ENCODE measurements at regions not wholly inside any gene's neighbourhood (a gene's known extent, or its start where the extent isn't known, plus 50 kb on each side); places are given as distances from the start of the nearest gene placed in this dataset.

- Mint-ChIP-seq H3K4me1 (ENCODE audit: low read depth) (no peaks in the 10 kb centered on the region), H3K4me3 (ENCODE audit: unreplicated experiment) (no peak overlapping the region), H3K36me3 (ENCODE audit: low read depth) (no peaks in the 10 kb centered on the region), H3K9me3 (ENCODE audit: low read depth) (no peaks in the 10 kb centered on the region), H3K27ac (ENCODE audit: unreplicated experiment) (no peak overlapping the region), H3K27me3 (ENCODE audit: low read depth) (peaks cover 6% of the 10 kb centered on the region)
- no peak for TF ChIP-seq CTCF (IDR thresholded peaks at IDR 0.05)
- no peak for DNase-seq (ENCODE audit: low spot score)
These were observed 784.3 kb downstream of the DNAJB9 start for GRCh38 chr7:109354000-109354399.

DNA sequence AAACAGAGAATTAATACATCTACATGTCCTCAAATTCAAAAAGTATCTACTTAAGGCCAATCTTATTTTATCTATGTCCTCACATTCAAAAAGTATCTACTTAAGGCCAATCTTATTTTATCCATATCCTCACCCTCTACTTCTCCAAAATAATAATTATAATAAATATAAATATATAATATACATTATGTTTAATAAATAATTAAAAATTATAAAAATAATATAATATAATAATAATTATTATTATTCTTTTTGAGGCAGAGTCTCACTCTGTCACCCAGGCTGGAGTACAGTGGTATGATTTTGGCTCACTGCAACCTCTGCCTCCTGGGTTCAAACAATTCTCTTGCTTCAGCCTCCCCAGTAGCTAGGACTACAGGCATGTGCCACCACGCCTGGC is 784.9 kb downstream of the DNAJB9 start:
- Mint-ChIP-seq H3K27ac (ENCODE audit: unreplicated experiment) (no peak overlapping the region), H3K27me3 (ENCODE audit: low read depth) (peaks cover 7% of the 10 kb centered on the region), H3K9me3 (ENCODE audit: low read depth) (no peaks in the 10 kb centered on the region), H3K36me3 (ENCODE audit: low read depth) (no peaks in the 10 kb centered on the region), H3K4me3 (ENCODE audit: unreplicated experiment) (no peak overlapping the region), H3K4me1 (ENCODE audit: low read depth) (no peaks in the 10 kb centered on the region)
- no peak for DNase-seq (ENCODE audit: low spot score)
- TF ChIP-seq CTCF (IDR thresholded peaks at IDR 0.05), result no peak

- H3K27me3 Mint-ChIP-seq (ENCODE audit: low read depth), result no peaks in the 10 kb centered on the region
- no peak overlapping the region for H3K4me3 Mint-ChIP-seq (ENCODE audit: unreplicated experiment)
- H3K36me3 Mint-ChIP-seq (ENCODE audit: low read depth), result no peaks in the 10 kb centered on the region
- H3K27ac Mint-ChIP-seq (ENCODE audit: unreplicated experiment), result no peak overlapping the region
- H3K4me1 Mint-ChIP-seq (ENCODE audit: low read depth), result no peaks in the 10 kb centered on the region
- no peak for DNase-seq (ENCODE audit: low spot score)
- no peak for TF ChIP-seq CTCF (IDR thresholded peaks at IDR 0.05)
- no peaks in the 10 kb centered on the region for H3K9me3 Mint-ChIP-seq (ENCODE audit: low read depth)
These were observed 806.1 kb downstream of the DNAJB9 start for GRCh38 chr7:109375823-109376222.

GRCh38 chr7:109376576-109376975 is 806.9 kb downstream of the DNAJB9 start:
- Mint-ChIP-seq H3K27me3 (ENCODE audit: low read depth) (no peaks in the 10 kb centered on the region), H3K27ac (ENCODE audit: unreplicated experiment) (no peak overlapping the region), H3K4me3 (ENCODE audit: unreplicated experiment) (no peak overlapping the region), H3K36me3 (ENCODE audit: low read depth) (no peaks in the 10 kb centered on the region), H3K9me3 (ENCODE audit: low read depth) (no peaks in the 10 kb centered on the region), H3K4me1 (ENCODE audit: low read depth) (no peaks in the 10 kb centered on the region)
- no peak for TF ChIP-seq CTCF (IDR thresholded peaks at IDR 0.05)
- no peak for DNase-seq (ENCODE audit: low spot score)

GRCh38 chr7:109377076-109377884 is 807.6 kb downstream of the DNAJB9 start:
- no peak for TF ChIP-seq CTCF (IDR thresholded peaks at IDR 0.05)
- Mint-ChIP-seq H3K4me1 (ENCODE audit: low read depth) (no peaks in the 10 kb centered on the region), H3K4me3 (ENCODE audit: unreplicated experiment) (no peak overlapping the region), H3K27ac (ENCODE audit: unreplicated experiment) (no peak overlapping the region), H3K9me3 (ENCODE audit: low read depth) (no peaks in the 10 kb centered on the region), H3K27me3 (ENCODE audit: low read depth) (no peaks in the 10 kb centered on the region), H3K36me3 (ENCODE audit: low read depth) (no peaks in the 10 kb centered on the region)
- DNase-seq (ENCODE audit: low spot score), result no peak

Measured in chondrocyte (in vitro differentiated cells).